ENCODE measurements at regions not wholly inside any gene's neighbourhood (a gene's known extent, or its start where the extent isn't known, plus 50 kb on each side); places are given as distances from the start of the nearest gene placed in this dataset.

- no peak for DNase-seq (ENCODE audit: low spot score)
These were observed 70.1 kb upstream of the RAPGEF1 start for GRCh38 chr9:131809941-131810344.

DNA sequence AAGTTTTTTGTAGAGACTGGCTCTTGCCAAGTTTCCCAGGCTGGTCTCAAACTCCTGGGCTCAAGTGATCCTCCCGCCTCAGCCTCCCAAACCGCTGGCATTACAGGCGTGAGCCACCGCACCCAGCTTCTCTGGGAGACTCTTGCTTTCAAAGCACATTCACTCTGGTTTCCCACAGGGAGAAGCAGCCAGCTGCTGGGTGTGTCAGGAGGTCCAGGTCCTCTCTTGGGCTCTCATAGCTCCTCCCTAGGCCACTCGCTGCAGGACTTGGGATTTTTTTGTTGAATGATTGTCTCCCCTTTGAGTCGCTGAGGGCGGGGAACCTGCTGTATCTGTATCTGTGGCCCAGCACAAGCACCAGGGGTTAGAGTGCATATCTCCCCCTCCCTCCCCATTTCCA, 68.4 kb upstream of the RAPGEF1 start:
- no peak for DNase-seq (ENCODE audit: low spot score)

GRCh38 chr9:131807144-131807983, 67.5 kb upstream of the RAPGEF1 start:
- DNase-seq (ENCODE audit: low spot score) = no peak

DNA sequence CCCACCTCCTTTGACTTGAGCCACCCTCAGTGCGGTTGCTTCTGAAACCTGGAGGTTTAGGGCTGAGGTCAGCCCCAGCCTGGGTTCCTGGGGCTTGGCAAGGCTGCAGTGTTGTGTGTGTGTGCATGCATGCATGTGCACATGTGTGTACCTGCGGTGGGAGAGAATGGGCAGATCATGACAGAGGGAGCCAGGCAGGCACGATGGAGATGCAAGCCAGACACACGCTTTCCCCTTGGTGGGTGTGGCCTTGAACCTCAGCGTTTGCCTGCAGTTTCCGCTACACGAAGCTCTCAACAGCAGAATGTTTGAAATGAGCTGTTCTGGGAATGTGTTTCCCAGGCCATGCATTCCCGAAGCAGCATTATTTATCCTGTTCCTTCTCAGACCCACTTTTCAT, 65.9 kb upstream of the RAPGEF1 start:
- DNase-seq (ENCODE audit: low spot score) = no peak

DNA sequence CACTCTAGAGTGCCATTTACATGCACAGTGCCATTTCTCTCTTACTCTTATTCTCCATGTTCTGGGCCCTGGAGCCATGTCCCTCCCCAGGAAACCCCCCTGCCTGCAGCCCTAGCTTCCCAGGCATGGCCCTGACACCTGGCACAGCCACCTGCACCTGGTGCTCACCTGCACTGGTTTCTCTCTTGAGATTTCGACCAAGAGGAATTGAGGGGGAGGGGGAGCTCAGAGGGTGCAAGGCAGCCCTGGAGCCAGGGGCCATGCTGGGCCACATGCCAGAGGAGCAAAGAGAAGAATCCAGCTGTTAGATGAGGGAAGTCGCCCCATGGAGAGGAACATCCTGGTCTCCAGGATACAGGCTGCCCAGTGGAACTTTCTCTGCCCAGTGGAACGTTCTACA, 65.0 kb upstream of the RAPGEF1 start:
- DNase-seq (ENCODE audit: low spot score) = no peak

DNA sequence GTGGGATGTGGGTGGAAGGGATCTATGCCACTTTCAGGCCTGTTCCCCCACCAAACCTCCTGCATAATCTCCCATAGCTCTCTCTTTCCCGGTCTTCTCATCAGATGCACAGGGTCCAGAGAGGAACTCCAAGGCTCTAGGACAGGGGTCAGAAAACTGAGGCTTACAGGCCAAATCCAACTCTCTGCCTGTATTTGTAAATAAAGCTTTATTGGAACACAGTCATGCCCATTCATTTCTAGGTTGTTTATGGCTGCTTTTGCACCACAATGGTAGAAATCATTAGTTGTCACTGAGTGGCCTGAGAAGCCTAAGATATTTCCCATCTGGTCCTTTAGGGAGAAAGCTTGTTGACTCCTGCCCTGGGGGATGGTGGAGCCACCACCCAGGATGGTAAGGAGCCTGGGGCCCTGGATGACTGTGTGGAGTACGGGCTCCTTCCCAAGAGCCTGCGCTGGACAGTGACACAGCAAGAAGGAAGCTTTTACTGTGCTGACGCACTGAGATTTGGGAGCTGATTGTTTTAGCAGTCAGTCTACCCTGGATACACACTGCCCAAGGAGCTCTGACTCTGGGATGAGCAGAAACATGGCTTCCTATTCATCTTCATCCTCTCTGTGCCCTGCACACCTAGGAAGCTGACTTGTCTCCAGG, 64.0 kb upstream of the RAPGEF1 start:
- DNase-seq (ENCODE audit: low spot score) = no peak

DNA sequence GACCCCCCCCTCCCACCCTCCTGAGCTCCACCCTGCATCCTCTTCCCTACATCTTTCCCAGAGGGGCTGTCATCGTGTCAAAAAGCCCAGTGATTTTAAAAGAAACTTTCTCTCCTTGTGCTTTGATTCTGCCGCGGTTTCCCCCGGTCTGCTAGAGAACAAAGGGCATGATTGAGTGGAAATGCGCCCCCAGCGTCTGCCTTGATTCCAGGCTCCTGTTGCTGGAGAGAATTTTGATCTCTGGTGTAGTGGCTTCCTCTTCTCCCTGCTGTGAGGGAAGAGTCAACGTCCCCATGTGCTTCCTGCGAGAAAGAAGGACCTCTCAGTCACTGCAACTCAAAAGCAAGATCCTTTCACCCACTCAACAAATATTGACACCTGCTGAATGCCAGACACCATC, 61.9 kb upstream of the RAPGEF1 start:
- no peak for DNase-seq (ENCODE audit: low spot score)

DNA sequence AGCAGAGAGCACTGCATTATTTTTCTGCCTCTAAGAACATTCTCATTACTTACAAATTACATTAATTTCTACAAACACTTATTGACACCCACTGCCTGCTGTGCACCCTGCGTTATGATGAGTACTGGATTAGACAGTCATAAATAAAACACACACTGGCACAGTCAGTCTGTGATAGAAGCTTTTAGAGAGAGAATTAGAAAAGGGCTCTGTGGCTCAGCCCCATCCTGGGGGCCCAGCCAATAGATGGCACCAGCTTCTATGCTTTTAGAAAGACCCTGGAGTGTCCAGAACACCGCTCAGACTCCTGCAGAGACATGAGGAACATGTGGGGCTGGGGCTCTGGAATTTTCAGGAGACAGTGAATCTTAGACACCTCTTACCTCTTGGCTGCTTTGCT, 61.0 kb upstream of the RAPGEF1 start:
- no peak for DNase-seq (ENCODE audit: low spot score)

- DNase-seq (ENCODE audit: low spot score) = no peak
These were observed 60.5 kb upstream of the RAPGEF1 start for GRCh38 chr9:131800366-131800765.

DNA sequence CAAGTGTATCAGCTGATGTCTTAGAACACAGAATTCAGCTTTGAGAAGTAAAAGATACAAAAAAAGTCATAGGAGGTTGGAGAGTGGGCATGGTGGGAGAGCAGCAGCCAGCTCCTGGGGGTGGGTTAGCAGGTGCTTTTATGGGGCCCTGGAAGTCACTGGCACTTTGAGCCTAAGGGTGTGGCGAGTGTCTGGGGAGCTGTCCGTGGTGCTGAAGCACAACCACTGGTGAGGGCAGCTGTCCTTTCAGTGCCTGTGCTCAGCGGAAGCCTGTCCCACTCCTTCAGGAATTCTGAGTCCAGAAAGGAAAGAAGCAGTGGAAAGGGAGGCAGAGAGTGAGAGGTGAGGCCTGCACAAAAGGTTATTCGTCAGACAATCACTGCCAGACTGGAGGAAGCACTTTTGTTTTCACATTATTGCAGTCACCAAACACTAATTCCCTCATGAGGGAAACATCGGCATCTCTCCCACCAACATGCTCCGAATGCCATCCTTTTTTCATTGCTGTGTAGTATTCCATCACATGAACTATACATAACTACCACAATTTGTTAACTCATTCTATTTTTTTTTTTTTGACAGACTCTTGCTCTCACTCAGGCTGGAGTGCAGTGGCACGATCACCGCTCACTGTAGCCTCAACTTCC, 59.4 kb upstream of the RAPGEF1 start:
- DNase-seq (ENCODE audit: low spot score) = peak; percentile 46

DNA sequence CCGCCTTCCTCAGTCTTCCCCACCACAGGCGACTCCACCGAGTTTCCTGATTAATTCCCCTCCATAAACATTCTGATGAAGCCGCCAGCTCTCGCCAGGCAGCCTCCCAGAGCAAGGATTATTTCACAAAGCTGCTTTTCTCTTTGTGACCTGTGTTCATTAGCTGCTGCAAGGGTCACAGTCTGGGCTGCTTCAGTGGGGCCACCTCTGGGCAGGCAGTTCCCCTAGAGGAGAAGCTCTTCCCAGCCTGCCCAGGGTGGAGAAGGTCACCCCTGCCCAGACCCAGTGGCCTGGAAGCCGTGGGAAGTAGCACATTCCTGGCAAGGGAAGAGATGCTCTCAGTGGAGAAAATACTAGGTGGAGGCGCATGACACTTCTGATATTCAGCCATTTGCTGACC, 58.4 kb upstream of the RAPGEF1 start:
- DNase-seq (ENCODE audit: low spot score) = no peak

DNA sequence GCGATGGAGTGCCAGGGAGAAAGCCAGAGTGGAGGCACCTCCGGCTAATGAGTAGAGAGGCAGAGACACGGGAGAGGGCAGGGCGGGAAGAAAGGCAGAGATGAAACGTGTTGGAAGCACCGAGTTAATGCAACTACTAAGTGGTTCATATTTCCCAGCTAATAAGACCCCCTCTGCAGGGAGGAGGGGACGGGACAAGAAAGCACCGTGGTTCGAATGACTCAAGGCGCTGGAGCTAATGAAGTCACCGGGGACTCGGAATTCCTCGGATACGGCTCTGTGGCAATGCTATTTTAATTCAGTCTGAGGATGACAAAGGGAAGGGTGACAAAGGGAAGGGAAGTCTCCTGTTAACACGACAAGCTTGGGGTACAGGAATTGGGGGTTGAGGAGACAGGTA, 54.5 kb upstream of the RAPGEF1 start:
- DNase-seq (ENCODE audit: low spot score) = no peak

DNA sequence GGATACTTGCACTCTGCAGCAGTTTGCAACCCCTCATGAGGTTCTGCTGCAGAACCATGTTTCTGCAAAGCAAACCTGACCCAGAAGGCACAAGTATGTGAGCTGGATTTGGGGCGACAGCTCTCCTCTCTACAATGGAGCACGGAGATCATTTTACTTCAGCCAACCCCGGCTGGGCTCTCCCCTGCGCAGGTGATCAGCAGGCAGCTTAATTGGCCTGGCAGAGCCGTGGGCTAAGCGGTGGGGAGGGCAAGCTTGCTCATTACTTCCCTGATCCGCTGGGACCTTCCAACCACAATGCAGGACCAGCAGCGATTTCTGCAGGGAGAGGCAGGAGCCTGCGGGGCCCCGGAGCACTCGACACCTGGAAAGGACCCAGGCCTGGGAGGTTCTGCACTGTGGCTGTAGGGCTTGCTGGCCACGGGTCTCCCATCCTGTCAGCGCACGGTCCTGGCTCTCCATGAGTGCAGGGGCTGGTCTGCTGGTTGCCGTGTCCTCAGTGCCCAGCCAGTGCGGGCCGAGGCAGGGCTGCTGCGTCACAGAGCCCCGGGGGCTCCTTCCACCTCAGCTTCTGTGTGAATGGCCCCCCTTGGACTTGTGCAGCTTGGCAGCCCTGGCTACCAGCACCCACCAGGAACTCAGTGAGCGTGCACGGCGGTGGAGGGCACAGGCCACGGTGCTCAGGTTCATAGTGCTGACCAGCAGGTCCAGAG, 51.8 kb upstream of the RAPGEF1 start:
- no peak for DNase-seq (ENCODE audit: low spot score)
